HCT116 (cell line): ENCODE measurements at regions not wholly inside any gene's neighbourhood (a gene's known extent, or its start where the extent isn't known, plus 50 kb on each side); places are given as distances from the start of the nearest gene placed in this dataset.

ENCODE experiments used
- ATAC-seq: fragments of 200-7000 bp; cut with Tn5 transposase; 2 replicates; pipeline ENCODE4 v1.9.1; 2020; ENCODE audit warnings: mild to moderate bottlenecking, moderate library complexity
- BruUV-seq: library from RNA; stranded (reverse); fragments of 400-500 nt; replicated peaks from 2 replicates; lab custom pipeline; 2021; lab: Mats Ljungman, UMichigan
- CTCF ChIA-PET: fragments of 300-600 bp; sonication (Branson Sonifier 250); formaldehyde crosslinking; loops from one replicate; lab custom pipeline; 2021; ENCODE audit warnings: antibody characterized with exemption; lab: Charles Lee
- POLR2A ChIA-PET: fragments of 300-600, 350-600 bp; sonication (Branson Sonifier 250); formaldehyde crosslinking; loops from one replicate; lab custom pipeline; 2021; ENCODE audit warnings: antibody characterized with exemption; lab: Charles Lee
- RAD21 ChIA-PET, 2 experiments: fragments of 300-600 bp; sonication (Branson Sonifier 250); formaldehyde crosslinking; loops; one replicate each; lab custom pipeline; 2023; ENCODE audit warnings: low total read pairs in 2 of 2; ENCODE audit not compliant: uncharacterized antibody in 2 of 2, unreplicated experiment in 2 of 2, low non-redundant PET in 1 of 2; lab: Charles Lee
- DNase-seq: peaks from one replicate; pipeline ENCODE4 v3.0.0-alpha.2; 2010; ENCODE audit warnings: low read depth, low spot score
- H2AFZ ChIP-seq: fragments of 200-600 bp; shearing (Covaris generic), sonication (generic); 2 replicates; pipeline ENCODE4 v1.6.1; 2017; ENCODE audit warnings: low read depth, mixed run types, mixed read lengths, antibody characterized with exemption, low read length; ENCODE audit not compliant: poor library complexity, severe bottlenecking
- H3K27ac ChIP-seq: 2 replicates; pipeline ENCODE4 v1.5.1; 2012; ENCODE audit warnings: low read depth, low read length
- H3K27me3 ChIP-seq: fragments of 200-600 bp; sonication (generic); 2 replicates; pipeline ENCODE4 v1.6.1; 2016; ENCODE audit warnings: mixed run types, low read length, mixed read lengths; ENCODE audit not compliant: insufficient read depth
- H3K36me3 ChIP-seq, 2 experiments: fragments of 200-500 bp in 1 of 2; fragments of 200-600 bp in 1 of 2; sonication (Bioruptor generic) in 1 of 2; sonication (generic) in 1 of 2; 2 replicates each; pipeline versions ENCODE4 v1.5.1 to v1.6.1; 2014 to 2016; ENCODE audit warnings: low read length in 2 of 2, inconsistent platforms in 1 of 2, mixed read lengths in 1 of 2, mixed run types in 1 of 2; ENCODE audit not compliant: insufficient read depth in 2 of 2, control insufficient read depth in 1 of 2
- H3K4me1 ChIP-seq, 2 experiments: fragments of 200-600 bp in 1 of 2; sonication (generic) in 1 of 2; 2 replicates each; pipeline versions ENCODE4 v1.5.1 to v1.6.1; 2012 to 2017; ENCODE audit warnings: low read length in 2 of 2, inconsistent platforms in 1 of 2, mild to moderate bottlenecking in 1 of 2, mixed read lengths in 1 of 2, mixed run types in 1 of 2, moderate library complexity in 1 of 2; ENCODE audit not compliant: insufficient read depth in 2 of 2, control insufficient read depth in 1 of 2
- H3K4me2 ChIP-seq: fragments of 200-600 bp; sonication (generic); 2 replicates; pipeline ENCODE4 v1.6.1; 2017; ENCODE audit warnings: mixed run types, low read length, mixed read lengths
- H3K4me3 ChIP-seq, 2 experiments: fragments of 200-600 bp in 1 of 2; sonication (generic) in 1 of 2; replicated peaks in 1 of 2; 2 replicates each; pipeline ENCODE4 v1.5.1; 2011 to 2016; ENCODE audit warnings: low read length in 2 of 2, control low read depth in 1 of 2, low read depth in 1 of 2, mild to moderate bottlenecking in 1 of 2, mixed read lengths in 1 of 2, mixed run types in 1 of 2
- H3K79me2 ChIP-seq: fragments of 200-600 bp; sonication (generic); 2 replicates; pipeline ENCODE4 v1.6.1; 2017; ENCODE audit warnings: mild to moderate bottlenecking, mixed run types, low read length, moderate library complexity, mixed read lengths; ENCODE audit not compliant: insufficient read depth
- H3K9ac ChIP-seq: fragments of 200-600 bp; sonication (generic); 2 replicates; pipeline ENCODE4 v1.6.1; 2016; ENCODE audit warnings: low read length, mixed read lengths
- H3K9me2 ChIP-seq: fragments of 200-600 bp; sonication (generic), shearing (Covaris generic); 2 replicates; pipeline ENCODE4 v1.6.1; 2017; ENCODE audit warnings: mixed run types, mild to moderate bottlenecking, moderate library complexity; ENCODE audit not compliant: insufficient read depth
- H3K9me3 ChIP-seq, 2 experiments: fragments of 200-500 bp in 1 of 2; fragments of 200-600 bp in 1 of 2; sonication (Bioruptor generic) in 1 of 2; sonication (generic) in 1 of 2; 2 replicates each; pipeline ENCODE4 v1.6.1; 2014 to 2017; ENCODE audit warnings: low read length in 2 of 2, mixed read lengths in 2 of 2, inconsistent platforms in 1 of 2, low read depth in 1 of 2, mild to moderate bottlenecking in 1 of 2, mixed run types in 1 of 2, moderate library complexity in 1 of 2; ENCODE audit not compliant: control insufficient read depth in 1 of 2, insufficient read depth in 1 of 2
- H4K20me1 ChIP-seq: fragments of 200-600 bp; sonication (generic), shearing (Covaris generic); 2 replicates; pipeline ENCODE4 v1.6.1; 2017; ENCODE audit warnings: mixed run types, mild to moderate bottlenecking, moderate library complexity; ENCODE audit not compliant: insufficient read depth
- RAD21 ChIP-seq: IDR thresholded peaks from 2 replicates; pipeline ENCODE4 v1.6.1; 2012; ENCODE audit warnings: low read depth, mild to moderate bottlenecking
- intact Hi-C: fragments of 100-400 bp; cut with micrococcal nuclease; formaldehyde crosslinking; loops from 2 replicates; pipeline ENCODE4 v1.10.0; 2022
- TF ChIP-seq, protein P1 (sequence below): IDR thresholded peaks from 2 replicates; pipeline ENCODE4 v1.6.1; 2011; ENCODE audit warnings: mild to moderate bottlenecking, low read length, moderate library complexity; ENCODE audit not compliant: insufficient replicate concordance; ENCODE audit errors: extremely low read depth

DNA sequence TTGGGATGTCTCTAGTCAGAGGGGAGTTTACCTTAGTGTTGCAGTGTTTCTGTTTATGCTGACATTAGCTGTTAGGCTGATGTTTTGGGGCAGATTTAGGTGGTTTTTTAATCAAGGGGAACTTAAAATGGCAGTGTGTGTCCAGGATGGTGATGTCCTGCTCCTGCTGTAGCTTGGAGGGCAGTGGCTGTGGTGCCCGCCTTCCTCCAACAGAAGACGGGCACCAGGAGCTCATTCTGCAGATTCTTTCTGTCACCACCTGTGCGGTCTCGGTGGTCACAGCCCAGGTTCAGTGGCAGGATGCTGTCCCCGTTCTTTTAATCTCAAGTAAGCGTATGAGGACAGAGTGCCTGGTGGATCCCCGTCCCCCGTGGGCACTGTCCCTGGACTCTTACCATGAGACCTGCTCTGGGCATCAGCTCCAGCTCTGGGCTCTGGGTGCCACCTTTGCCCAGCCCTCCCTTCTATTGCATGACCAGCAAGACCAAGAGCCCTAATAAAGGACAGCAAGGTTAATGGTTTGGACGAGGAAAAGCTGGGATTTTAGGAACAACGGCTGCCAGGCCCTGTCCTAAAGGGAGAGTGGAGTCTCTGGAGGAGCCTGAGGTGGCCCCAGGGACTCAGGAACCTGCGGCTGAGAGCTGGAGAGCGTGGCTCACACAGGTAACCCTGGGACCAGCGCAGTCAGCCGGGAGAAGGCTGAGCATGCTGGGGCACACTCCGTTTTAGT, 217.3 kb downstream of the ERMARD start:
- Histone ChIP-seq H3K27me3 (no peaks in the 10 kb centered on the region), H3K4me3 (no peak overlapping the region), H3K36me3 (no peaks in the 10 kb centered on the region), H3K9me2 (no peaks in the 10 kb centered on the region), H3K79me2 (no peaks in the 10 kb centered on the region), H3K9me3 (no peaks in the 10 kb centered on the region)
- intact Hi-C loops, result no loop called here
- POLR2A ChIA-PET, result no interaction called here
- BruUV-seq, result no TSS peak
- RAD21 ChIA-PET, result no interaction called here
- CTCF ChIA-PET, result no interaction called here
- TF ChIP-seq RAD21, result peak; percentile 29; the same call in 1 of the 2 replicates
- TF ChIP-seq, protein P1, sequence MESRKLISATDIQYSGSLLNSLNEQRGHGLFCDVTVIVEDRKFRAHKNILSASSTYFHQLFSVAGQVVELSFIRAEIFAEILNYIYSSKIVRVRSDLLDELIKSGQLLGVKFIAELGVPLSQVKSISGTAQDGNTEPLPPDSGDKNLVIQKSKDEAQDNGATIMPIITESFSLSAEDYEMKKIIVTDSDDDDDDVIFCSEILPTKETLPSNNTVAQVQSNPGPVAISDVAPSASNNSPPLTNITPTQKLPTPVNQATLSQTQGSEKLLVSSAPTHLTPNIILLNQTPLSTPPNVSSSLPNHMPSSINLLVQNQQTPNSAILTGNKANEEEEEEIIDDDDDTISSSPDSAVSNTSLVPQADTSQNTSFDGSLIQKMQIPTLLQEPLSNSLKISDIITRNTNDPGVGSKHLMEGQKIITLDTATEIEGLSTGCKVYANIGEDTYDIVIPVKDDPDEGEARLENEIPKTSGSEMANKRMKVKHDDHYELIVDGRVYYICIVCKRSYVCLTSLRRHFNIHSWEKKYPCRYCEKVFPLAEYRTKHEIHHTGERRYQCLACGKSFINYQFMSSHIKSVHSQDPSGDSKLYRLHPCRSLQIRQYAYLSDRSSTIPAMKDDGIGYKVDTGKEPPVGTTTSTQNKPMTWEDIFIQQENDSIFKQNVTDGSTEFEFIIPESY, result no peak
- TF ChIP-seq, all 23 proteins: peak for 1
- Histone ChIP-seq H3K4me2 (no peak overlapping the region), H3K9ac (no peak overlapping the region), H4K20me1 (no peaks in the 10 kb centered on the region), H3K27ac (no peak overlapping the region), H2AFZ (no peak overlapping the region), H3K4me1 (no peaks in the 10 kb centered on the region)
- no peak for DNase-seq
- ATAC-seq, result 0 out of 2 replicates have a peak, but pooled peaks have one; percentile 27

DNA sequence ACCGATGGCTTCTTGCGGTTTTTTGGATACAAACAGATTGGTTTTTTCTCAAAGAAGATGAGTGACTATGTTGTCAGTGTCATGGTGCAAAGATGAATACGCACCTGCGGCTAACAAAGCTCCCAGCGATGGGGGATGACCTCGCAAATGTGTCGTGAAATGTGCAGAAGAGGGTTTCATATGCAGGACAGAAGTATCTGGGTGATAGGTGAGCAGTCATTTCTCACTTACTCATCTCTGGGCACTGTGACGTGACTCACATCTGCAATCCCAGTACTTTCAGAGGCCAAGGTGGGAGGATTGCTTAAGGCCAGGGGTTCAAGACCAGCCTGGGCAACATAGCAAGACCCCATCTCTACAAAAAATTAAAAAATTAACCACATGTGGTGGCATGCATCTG, 216.3 kb downstream of the ERMARD start:
- DNase-seq (no peak), ATAC-seq (no peak)
- ChIA-PET RAD21 (no interaction called here), CTCF (no interaction called here), POLR2A (no interaction called here)
- Histone ChIP-seq H3K9ac (no peak overlapping the region), H4K20me1 (no peaks in the 10 kb centered on the region), H3K27me3 (no peaks in the 10 kb centered on the region), H3K36me3 (no peaks in the 10 kb centered on the region), H3K79me2 (no peaks in the 10 kb centered on the region), H3K4me1 (no peaks in the 10 kb centered on the region), H2AFZ (no peak overlapping the region), H3K27ac (no peak overlapping the region), H3K9me3 (no peaks in the 10 kb centered on the region), H3K4me3 (no peak overlapping the region), H3K4me2 (no peak overlapping the region), H3K9me2 (no peaks in the 10 kb centered on the region)
- intact Hi-C loops, result no loop called here
- no TSS peak for BruUV-seq
- TF ChIP-seq, protein P1, result no peak
